GM19463 (cell line): ENCODE measurements at regions not wholly inside any gene's neighbourhood (a gene's known extent, or its start where the extent isn't known, plus 50 kb on each side); places are given as distances from the start of the nearest gene placed in this dataset.
"Not testable (repeated sequence)": the region's sequence is repeated elsewhere in the genome, so short reads cannot be mapped to it uniquely, and the experiment has no call there.

Source experiments
- ATAC-seq: cut with Tn5 transposase; IDR thresholded peaks from one replicate; pipeline ENCODE4 v1.9.1; 2021; ENCODE audit warnings: mild to moderate bottlenecking, moderate library complexity; ENCODE audit not compliant: unreplicated experiment

GRCh38 chr20:24831232-24831631, 117.8 kb upstream of the CST7 start:
- ATAC-seq, result no peak

GRCh38 chr20:24832518-24832917, 116.6 kb upstream of the CST7 start:
- no peak for ATAC-seq

GRCh38 chr20:24833592-24833991, 115.5 kb upstream of the CST7 start:
- no peak for ATAC-seq

GRCh38 chr20:24834310-24834709, 114.8 kb upstream of the CST7 start:
- ATAC-seq, result no peak

GRCh38 chr20:24835195-24835594, 113.9 kb upstream of the CST7 start:
- ATAC-seq, result no peak

GRCh38 chr20:24836041-24836533, 113.0 kb upstream of the CST7 start:
- ATAC-seq, result no peak

- no peak for ATAC-seq
Measured at GRCh38 chr20:24836661-24837299, 112.3 kb upstream of the CST7 start.

GRCh38 chr20:24837781-24838450, 111.2 kb upstream of the CST7 start:
- ATAC-seq, result no peak

DNA sequence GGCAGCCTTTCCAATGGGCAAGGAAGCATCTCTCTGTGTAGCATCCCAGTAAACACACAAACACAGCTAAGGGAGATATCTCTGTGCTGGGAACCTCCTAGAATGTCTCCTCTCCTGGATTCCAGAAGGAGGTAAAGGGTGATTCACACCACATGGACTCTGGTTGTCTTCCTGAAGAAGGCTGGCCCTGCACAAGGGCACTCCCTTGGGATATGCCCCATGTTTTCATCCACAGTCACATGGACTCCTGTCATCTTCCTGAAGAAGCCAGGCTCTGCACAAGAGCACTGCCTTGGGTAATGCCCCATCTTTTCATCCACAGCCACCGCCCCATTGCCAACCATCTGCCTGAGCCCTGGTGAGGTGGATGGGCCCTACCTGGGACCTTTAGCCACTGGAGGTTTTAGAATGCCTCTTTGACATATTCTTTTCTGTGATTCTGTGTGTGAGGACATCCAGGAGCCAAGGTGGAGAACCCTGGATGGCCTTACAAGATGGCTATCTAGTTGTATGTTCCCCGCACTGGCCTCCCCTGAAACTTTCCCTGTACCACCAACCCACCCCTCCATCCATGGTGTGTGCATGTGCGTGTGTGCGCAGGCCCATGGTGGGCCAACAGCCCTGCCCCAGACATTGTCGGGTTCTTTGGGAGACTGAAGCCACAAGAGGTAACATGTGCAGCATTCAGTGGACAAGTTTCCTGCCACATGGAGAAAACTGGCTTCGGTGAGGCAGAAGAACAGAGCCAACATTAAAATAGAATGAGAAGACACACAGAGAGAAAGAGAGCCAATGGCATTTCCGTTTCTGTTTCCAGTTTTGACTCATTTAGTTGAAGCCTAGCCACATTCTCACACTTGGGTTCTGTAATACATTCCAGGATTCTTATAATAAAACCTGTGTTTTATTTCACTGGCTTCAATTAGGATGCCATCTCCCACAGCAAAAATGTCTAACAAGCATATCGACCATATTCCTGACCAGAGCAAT, 110.2 kb upstream of the CST7 start:
- ATAC-seq, result no peak

GRCh38 chr20:24840121-24840713, 108.9 kb upstream of the CST7 start:
- ATAC-seq, result peak; percentile 15

- ATAC-seq, result no peak
Measured at GRCh38 chr20:24842274-24842917, 106.7 kb upstream of the CST7 start.

DNA sequence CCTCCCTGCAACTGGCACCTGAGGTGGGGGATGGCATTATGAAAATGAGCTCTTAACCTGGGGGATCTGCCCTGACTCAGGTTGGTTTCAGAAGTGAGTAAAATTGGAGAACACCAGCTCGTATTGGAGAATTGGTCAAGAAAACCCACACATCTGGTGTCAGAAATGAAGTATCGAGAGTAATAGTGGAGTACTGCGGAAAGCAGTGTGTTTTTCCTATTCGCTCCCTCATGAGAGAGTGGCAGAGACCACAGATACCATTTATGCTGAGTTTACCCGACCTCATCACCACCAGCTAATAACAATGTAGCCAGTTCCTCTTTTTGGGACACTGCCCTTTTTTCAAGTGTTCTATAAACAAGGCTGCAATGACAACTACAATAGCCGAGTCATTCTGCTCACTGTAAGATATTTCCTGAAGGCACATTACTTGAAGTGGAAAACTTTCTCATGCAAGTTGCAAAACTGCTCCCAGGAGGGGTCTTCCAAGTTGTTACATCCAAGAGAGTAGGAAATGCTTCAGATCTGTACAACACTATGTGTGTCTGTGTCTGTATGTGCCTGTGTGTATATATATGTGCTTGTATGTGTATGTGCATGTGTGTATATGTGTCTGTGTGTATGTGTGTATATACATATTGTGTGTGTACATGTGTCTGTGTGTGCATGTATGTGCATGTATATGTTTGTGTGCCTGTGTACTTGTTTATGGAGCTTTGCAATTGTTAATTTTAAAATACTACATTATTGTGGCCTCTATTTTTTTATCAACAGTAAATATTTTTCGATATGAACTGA, 106.0 kb upstream of the CST7 start:
- peak; percentile 85 for ATAC-seq

GRCh38 chr20:24850176-24850575, 98.9 kb upstream of the CST7 start:
- no peak for ATAC-seq

- ATAC-seq, result no peak
Measured at GRCh38 chr20:24851346-24852019, 97.6 kb upstream of the CST7 start.

DNA sequence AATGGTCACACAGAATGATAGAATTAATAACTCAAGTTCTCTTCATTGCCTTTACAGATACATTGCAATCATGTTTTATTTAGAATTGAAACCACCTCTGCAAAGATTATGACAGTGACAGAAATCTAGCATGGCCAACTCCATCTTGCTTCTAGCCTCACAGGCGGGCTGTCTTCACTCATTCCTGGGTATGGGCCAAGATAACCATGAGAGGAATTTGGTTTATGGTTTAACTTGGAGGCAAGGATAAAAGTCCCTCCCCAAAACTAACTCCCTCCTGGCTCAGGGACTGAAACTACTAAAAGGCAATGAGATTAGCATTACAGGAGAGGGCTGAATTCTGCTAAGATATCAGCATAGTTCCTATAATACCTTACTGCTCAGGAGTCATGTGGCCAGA, 95.2 kb upstream of the CST7 start:
- no peak for ATAC-seq

- no peak for ATAC-seq
Measured at GRCh38 chr20:24855848-24856247, 93.2 kb upstream of the CST7 start.

DNA sequence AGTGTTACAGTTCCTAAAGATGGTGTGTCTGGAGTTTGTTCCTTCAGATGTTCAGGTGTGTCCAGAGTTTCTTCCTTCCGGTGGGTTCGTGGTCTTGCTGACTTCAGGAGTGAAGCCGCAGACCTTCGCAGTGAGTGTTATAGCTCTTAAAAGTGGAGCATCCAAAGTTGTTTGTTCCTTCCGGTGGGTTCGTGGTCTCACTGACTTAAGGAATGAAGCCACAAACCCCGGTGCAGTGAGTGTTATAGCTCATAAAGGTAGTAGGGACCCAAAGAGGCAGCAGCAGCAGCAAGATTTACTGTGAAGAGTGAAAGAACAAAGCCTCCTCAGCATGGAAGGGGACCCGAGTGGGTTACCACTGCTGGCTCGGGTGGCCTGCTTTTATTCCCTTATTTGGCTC, 90.6 kb upstream of the CST7 start:
- not testable (repeated sequence) for ATAC-seq

- ATAC-seq, result no peak
Measured at GRCh38 chr20:24859539-24859938, 89.5 kb upstream of the CST7 start.

GRCh38 chr20:24862186-24862585, 86.9 kb upstream of the CST7 start:
- no peak for ATAC-seq
